Peyer's patch (tissue), 4 donors: ENCODE measurements at regions not wholly inside any gene's neighbourhood (a gene's known extent, or its start where the extent isn't known, plus 50 kb on each side); places are given as distances from the start of the nearest gene placed in this dataset.

Source experiments
- POLR2A ChIP-seq, 2 donors: fragments of 450-650 bp; IDR thresholded peaks; one replicate each; pipeline ENCODE4 v1.5.1; 2017; ENCODE audit warnings: antibody characterized with exemption in 2 of 2, mild to moderate bottlenecking in 2 of 2, moderate library complexity in 2 of 2
- TF ChIP-seq, protein P1 (sequence below), 6 experiments: fragments of 450-650 bp in 4 of 6; fragments of 200-600 bp in 2 of 6; sonication (generic) in 1 of 6; IDR thresholded peaks; one replicate each; pipeline ENCODE4 v1.5.1; 2017 to 2019; ENCODE audit warnings: antibody characterized with exemption in 6 of 6, mild to moderate bottlenecking in 3 of 6, moderate library complexity in 1 of 6

DNA sequence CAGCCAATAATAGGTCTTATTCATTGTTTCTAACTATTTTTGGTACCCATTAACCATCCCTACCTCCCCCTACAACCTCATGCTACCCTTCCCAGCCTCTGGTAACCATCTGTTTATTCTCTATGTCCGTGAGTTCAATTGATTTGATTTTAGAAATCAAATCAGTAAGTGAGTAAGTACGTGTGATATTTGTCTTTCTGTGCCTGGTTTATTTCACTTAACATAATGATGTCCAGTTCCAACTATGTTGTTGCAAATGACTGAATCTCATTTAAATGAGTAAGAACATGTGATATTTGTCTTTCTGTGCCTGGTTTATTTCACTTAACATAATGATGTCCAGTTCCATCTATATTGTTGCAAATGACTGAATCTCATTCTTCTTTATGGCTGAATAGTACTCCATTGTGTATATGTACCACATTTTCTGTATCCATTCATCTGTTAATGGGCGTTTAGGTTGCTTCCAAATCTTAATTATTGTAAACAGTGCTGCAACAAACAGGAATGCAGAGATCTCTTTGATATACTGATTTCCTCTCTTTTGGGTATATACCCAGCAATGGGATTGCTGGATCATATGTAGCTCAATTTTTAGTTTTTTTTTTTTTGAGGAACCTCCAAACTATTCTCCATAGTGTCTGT is 49.7 kb upstream of the BICC1 start:
- TF ChIP-seq, protein P1, sequence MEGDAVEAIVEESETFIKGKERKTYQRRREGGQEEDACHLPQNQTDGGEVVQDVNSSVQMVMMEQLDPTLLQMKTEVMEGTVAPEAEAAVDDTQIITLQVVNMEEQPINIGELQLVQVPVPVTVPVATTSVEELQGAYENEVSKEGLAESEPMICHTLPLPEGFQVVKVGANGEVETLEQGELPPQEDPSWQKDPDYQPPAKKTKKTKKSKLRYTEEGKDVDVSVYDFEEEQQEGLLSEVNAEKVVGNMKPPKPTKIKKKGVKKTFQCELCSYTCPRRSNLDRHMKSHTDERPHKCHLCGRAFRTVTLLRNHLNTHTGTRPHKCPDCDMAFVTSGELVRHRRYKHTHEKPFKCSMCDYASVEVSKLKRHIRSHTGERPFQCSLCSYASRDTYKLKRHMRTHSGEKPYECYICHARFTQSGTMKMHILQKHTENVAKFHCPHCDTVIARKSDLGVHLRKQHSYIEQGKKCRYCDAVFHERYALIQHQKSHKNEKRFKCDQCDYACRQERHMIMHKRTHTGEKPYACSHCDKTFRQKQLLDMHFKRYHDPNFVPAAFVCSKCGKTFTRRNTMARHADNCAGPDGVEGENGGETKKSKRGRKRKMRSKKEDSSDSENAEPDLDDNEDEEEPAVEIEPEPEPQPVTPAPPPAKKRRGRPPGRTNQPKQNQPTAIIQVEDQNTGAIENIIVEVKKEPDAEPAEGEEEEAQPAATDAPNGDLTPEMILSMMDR (IDR thresholded peaks at IDR 0.05): no peak
- TF ChIP-seq POLR2A (IDR thresholded peaks at IDR 0.05): no peak
